SK-N-SH treated with all-trans-retinoic acid at 6 μM for 48 hours (cell line): ENCODE measurements at regions not wholly inside any gene's neighbourhood (a gene's known extent, or its start where the extent isn't known, plus 50 kb on each side); places are given as distances from the start of the nearest gene placed in this dataset.
"Not testable (repeated sequence)": the region's sequence is repeated elsewhere in the genome, so short reads cannot be mapped to it uniquely, and the experiment has no call there.

Experiments used
- ATAC-seq: fragments of 200-7000 bp; cut with Tn5 transposase; 3 replicates; pipeline ENCODE4 v1.9.1; 2020; ENCODE audit warnings: mild to moderate bottlenecking, moderate library complexity
- ARNTL ChIP-seq: fragments of 450-650 bp; formaldehyde crosslinking; IDR thresholded peaks from 2 replicates; pipeline ENCODE4 v1.5.0; 2020; ENCODE audit warnings: low read depth, mild to moderate bottlenecking, moderate library complexity, borderline replicate concordance
- CREB5 ChIP-seq: fragments of 250-450 bp; sonication (Bioruptor Pico); IDR thresholded peaks from 2 replicates; pipeline ENCODE4 v1.5.1; 2020; ENCODE audit warnings: low read depth, mild to moderate bottlenecking, moderate library complexity
- ESRRG ChIP-seq: fragments of 250-450 bp; sonication (Bioruptor Pico); IDR thresholded peaks from 2 replicates; pipeline ENCODE4 v1.6.1; 2021; ENCODE audit warnings: mild to moderate bottlenecking
- ISL1 ChIP-seq: fragments of 250-450 bp; sonication (Bioruptor Pico); IDR thresholded peaks from 2 replicates; pipeline ENCODE4 v2.1.2; 2022; ENCODE audit warnings: mild to moderate bottlenecking, moderate library complexity
- PATZ1 ChIP-seq: fragments of 250-450 bp; sonication (Bioruptor Pico); IDR thresholded peaks from 2 replicates; pipeline ENCODE4 v1.8.0; 2020; ENCODE audit warnings: mild to moderate bottlenecking, moderate library complexity, borderline replicate concordance
- PPARA ChIP-seq: fragments of 250-450 bp; sonication (Bioruptor Pico); IDR thresholded peaks from 2 replicates; pipeline ENCODE4 v1.5.0; 2020; ENCODE audit warnings: mild to moderate bottlenecking, borderline replicate concordance
- RARB ChIP-seq: fragments of 250-450 bp; sonication (Bioruptor Pico); IDR thresholded peaks from 2 replicates; pipeline ENCODE4 v1.8.0; 2021; ENCODE audit warnings: mild to moderate bottlenecking, moderate library complexity
- SNAI2 ChIP-seq: fragments of 250-450 bp; sonication (Bioruptor Pico); IDR thresholded peaks from 2 replicates; pipeline ENCODE4 v1.5.0; 2020; ENCODE audit warnings: mild to moderate bottlenecking, moderate library complexity
- TCF4 ChIP-seq: fragments of 250-450 bp; sonication (Bioruptor Pico); IDR thresholded peaks from 2 replicates; pipeline ENCODE4 v1.8.0; 2021; ENCODE audit warnings: mild to moderate bottlenecking, moderate library complexity, borderline replicate concordance
- TOX ChIP-seq: fragments of 250-450 bp; sonication (Bioruptor Pico); IDR thresholded peaks from 2 replicates; pipeline ENCODE4 v1.8.0; 2021; ENCODE audit warnings: mild to moderate bottlenecking, moderate library complexity, borderline replicate concordance
- ZC3H10 ChIP-seq: fragments of 250-450 bp; sonication (Bioruptor Pico); IDR thresholded peaks from 2 replicates; pipeline ENCODE4 v1.5.1; 2021; ENCODE audit warnings: mild to moderate bottlenecking, moderate library complexity
- ZNF8 ChIP-seq: fragments of 450-650 bp; formaldehyde crosslinking; IDR thresholded peaks from 2 replicates; pipeline ENCODE4 v1.5.0; 2020; ENCODE audit warnings: mild to moderate bottlenecking, moderate library complexity
- TF ChIP-seq, protein P1 (sequence below): fragments of 250-450 bp; sonication (Bioruptor Pico); IDR thresholded peaks from 2 replicates; pipeline ENCODE4 v1.8.0; 2021; ENCODE audit warnings: low read depth, mild to moderate bottlenecking, moderate library complexity, borderline replicate concordance
- TF ChIP-seq, protein P2 (sequence below): fragments of 250-450 bp; sonication (Bioruptor Pico); IDR thresholded peaks from 2 replicates; pipeline ENCODE4 v1.5.1; 2021; ENCODE audit warnings: mild to moderate bottlenecking, moderate library complexity

- no peak for TF ChIP-seq CREB5 (CRISPR knock-in tag)
Measured at GRCh38 chr5:82881571-82882174, 195.5 kb downstream of the TMEM167A start (continued).

DNA sequence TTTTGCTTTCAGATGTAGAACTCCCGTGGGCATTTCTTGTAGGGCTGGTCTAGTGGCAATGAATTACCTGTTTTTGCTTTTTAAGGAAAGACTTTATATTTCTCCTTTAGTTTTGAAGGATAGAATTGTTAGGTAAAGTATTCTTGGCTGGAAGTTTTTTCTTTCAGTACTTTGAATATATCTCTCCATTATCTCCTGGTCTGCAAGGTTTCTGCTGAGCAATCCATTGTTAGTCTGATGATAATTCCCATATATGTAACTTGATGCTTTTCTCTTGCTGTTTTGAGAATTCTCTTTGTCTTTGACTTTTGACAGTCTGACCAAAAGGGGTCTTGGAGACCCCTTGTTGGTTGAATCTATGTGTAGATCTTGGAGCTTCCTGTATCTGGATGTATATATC, 198.1 kb downstream of the TMEM167A start:
- ATAC-seq: no peak
- TF ChIP-seq SNAI2 (CRISPR knock-in tag): no peak
- no peak for TF ChIP-seq PPARA (CRISPR knock-in tag)
- TF ChIP-seq PATZ1: no peak
- TF ChIP-seq ESRRG: no peak
- TF ChIP-seq ISL1 (CRISPR knock-in tag): no peak
- no peak for TF ChIP-seq CREB5 (CRISPR knock-in tag)
- no peak for TF ChIP-seq RARB (CRISPR knock-in tag)
- TF ChIP-seq, protein P1, sequence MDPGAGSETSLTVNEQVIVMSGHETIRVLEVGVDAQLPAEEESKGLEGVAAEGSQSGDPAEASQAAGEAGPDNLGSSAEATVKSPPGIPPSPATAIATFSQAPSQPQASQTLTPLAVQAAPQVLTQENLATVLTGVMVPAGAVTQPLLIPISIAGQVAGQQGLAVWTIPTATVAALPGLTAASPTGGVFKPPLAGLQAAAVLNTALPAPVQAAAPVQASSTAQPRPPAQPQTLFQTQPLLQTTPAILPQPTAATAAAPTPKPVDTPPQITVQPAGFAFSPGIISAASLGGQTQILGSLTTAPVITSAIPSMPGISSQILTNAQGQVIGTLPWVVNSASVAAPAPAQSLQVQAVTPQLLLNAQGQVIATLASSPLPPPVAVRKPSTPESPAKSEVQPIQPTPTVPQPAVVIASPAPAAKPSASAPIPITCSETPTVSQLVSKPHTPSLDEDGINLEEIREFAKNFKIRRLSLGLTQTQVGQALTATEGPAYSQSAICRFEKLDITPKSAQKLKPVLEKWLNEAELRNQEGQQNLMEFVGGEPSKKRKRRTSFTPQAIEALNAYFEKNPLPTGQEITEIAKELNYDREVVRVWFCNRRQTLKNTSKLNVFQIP: no peak
- no peak for TF ChIP-seq ZNF8 (CRISPR knock-in tag)
- TF ChIP-seq, protein P2, sequence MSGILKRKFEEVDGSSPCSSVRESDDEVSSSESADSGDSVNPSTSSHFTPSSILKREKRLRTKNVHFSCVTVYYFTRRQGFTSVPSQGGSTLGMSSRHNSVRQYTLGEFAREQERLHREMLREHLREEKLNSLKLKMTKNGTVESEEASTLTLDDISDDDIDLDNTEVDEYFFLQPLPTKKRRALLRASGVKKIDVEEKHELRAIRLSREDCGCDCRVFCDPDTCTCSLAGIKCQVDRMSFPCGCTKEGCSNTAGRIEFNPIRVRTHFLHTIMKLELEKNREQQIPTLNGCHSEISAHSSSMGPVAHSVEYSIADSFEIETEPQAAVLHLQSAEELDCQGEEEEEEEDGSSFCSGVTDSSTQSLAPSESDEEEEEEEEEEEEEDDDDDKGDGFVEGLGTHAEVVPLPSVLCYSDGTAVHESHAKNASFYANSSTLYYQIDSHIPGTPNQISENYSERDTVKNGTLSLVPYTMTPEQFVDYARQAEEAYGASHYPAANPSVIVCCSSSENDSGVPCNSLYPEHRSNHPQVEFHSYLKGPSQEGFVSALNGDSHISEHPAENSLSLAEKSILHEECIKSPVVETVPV: no peak

- ATAC-seq: no peak
- TF ChIP-seq TOX (no peak), ZC3H10 (CRISPR knock-in tag) (no peak), PPARA (CRISPR knock-in tag) (no peak), ARNTL (CRISPR knock-in tag) (no peak)
Measured at GRCh38 chr5:82873452-82873851, 203.7 kb downstream of the TMEM167A start.

- not testable (repeated sequence) for ATAC-seq
Measured at GRCh38 chr5:82872321-82873288, 204.6 kb downstream of the TMEM167A start.

DNA sequence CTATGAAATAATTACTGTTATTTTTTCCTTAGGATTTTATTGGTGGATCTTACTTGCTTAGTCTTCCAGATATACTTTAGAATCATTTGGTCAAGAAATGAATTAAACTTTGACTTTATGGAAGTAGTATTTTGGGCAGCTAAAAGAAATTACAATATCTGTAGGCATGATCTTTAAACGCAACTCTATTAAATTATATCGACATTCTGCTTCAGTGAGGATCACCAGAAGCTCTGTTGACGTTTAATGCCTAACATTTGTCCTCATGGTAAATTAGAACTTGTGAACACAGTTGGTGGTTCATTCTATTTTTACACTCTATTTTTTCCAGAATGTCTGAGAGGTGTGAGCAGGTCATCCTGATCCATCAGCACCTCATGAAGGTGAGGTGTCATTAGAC, 211.6 kb downstream of the TMEM167A start:
- no peak for ATAC-seq
- TF ChIP-seq TCF4 (CRISPR knock-in tag) (0 out of 2 replicates have a peak, but pooled peaks have one; percentile 12), PATZ1 (no peak)
